Hepatocyte (in vitro differentiated cells): ENCODE measurements at regions not wholly inside any gene's neighbourhood (a gene's known extent, or its start where the extent isn't known, plus 50 kb on each side); places are given as distances from the start of the nearest gene placed in this dataset.

ENCODE experiments used
- DNase-seq: peaks from one replicate; pipeline ENCODE4 v3.0.0-alpha.2; 2016; ENCODE audit warnings: low spot score
- H2AFZ ChIP-seq: fragments of 200-600 bp; sonication (generic); 2 replicates; pipeline ENCODE4 v1.6.0; 2016; ENCODE audit warnings: antibody characterized with exemption, mild to moderate bottlenecking
- H3K27ac ChIP-seq: fragments of 200-600 bp; sonication (generic); 2 replicates; pipeline ENCODE4 v1.5.1; 2016; ENCODE audit warnings: mild to moderate bottlenecking
- H3K27me3 ChIP-seq: fragments of 200-600 bp; sonication (generic); 2 replicates; pipeline ENCODE4 v1.6.1; 2016
- H3K36me3 ChIP-seq: fragments of 200-600 bp; sonication (generic); replicated peaks from 2 replicates; pipeline ENCODE4 v1.5.1; 2016; ENCODE audit warnings: low read depth; ENCODE audit not compliant: insufficient read depth
- H3K4me1 ChIP-seq: fragments of 200-600 bp; sonication (generic); 2 replicates; pipeline ENCODE4 v1.5.1; 2016; ENCODE audit warnings: mild to moderate bottlenecking, moderate library complexity; ENCODE audit not compliant: insufficient read depth
- H3K4me2 ChIP-seq: fragments of 200-600 bp; sonication (generic); 2 replicates; pipeline ENCODE4 v1.6.0; 2016
- H3K4me3 ChIP-seq: fragments of 200-600 bp; sonication (generic); 2 replicates; pipeline ENCODE4 v1.5.1; 2016; ENCODE audit warnings: mild to moderate bottlenecking
- H3K79me2 ChIP-seq: fragments of 200-600 bp; sonication (generic); 2 replicates; pipeline ENCODE4 v1.6.0; 2017; ENCODE audit warnings: mild to moderate bottlenecking
- H3K9me2 ChIP-seq: fragments of 200-600 bp; sonication (generic); replicated peaks from 2 replicates; pipeline ENCODE4 v1.6.0; 2017; ENCODE audit warnings: mild to moderate bottlenecking; ENCODE audit not compliant: insufficient read depth
- H3K9me3 ChIP-seq: fragments of 200-600 bp; sonication (generic); 2 replicates; pipeline ENCODE4 v1.5.1; 2016; ENCODE audit warnings: low read depth, mild to moderate bottlenecking
- H4K20me1 ChIP-seq: fragments of 200-600 bp; sonication (generic); 2 replicates; pipeline ENCODE4 v1.6.0; 2016; ENCODE audit warnings: mild to moderate bottlenecking; ENCODE audit not compliant: insufficient read depth, poor library complexity, severe bottlenecking
- CTCF ChIP-seq: fragments of 200-600 bp; sonication (generic); IDR thresholded peaks from 2 replicates; pipeline ENCODE4 v1.5.1; 2016; ENCODE audit warnings: antibody characterized with exemption, mild to moderate bottlenecking; ENCODE audit not compliant: poor library complexity
- EZH2 ChIP-seq: fragments of 200-600 bp; sonication (generic); IDR thresholded peaks from 2 replicates; pipeline ENCODE4 v1.6.1; 2016; ENCODE audit warnings: antibody characterized with exemption, mild to moderate bottlenecking, borderline replicate concordance
- EZH2phosphoT487 ChIP-seq: fragments of 200-600 bp; sonication (generic); IDR thresholded peaks from one replicate; pipeline ENCODE4 v1.6.1; 2018; ENCODE audit warnings: antibody characterized with exemption, mild to moderate bottlenecking, low read depth, moderate library complexity; ENCODE audit not compliant: unreplicated experiment, severe bottlenecking
- WGBS: methylation state at CpG from one replicate; pipeline ENCODE4 v1.1.6; 2016; ENCODE audit warnings: low lambda C conversion rate; ENCODE audit errors: missing lambda C conversion rate; 5-methylcytosine and 5-hydroxymethylcytosine counted together

DNA sequence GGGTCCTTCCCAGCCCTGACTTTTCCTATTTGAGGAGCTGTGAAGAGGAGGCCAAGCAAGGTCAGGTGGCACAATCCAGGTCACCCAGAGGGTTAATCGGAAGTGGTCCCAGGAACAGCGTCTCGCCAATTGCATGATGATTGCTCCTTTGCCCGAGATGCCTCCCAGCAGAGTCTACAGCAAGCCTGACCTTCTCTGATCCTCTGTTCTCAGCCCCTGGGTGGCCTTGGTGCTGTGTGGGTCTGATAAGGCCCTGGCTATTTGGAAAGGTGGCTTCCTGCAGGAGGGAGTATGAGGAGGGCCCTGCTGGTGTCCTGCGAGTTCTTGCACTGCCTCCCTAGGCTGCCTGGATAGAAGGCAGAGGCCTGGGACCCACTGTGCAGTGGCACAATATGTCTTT is 116.2 kb downstream of the FOXD2 start:
- Histone ChIP-seq H2AFZ (no peak overlapping the region), H3K4me1 (peaks cover 32% of the 10 kb centered on the region), H3K4me2 (no peak overlapping the region), H3K36me3 (no peaks in the 10 kb centered on the region), H3K9me3 (no peaks in the 10 kb centered on the region), H3K9me2 (no peaks in the 10 kb centered on the region), H3K27me3 (no peaks in the 10 kb centered on the region), H3K27ac (peak overlapping the region; percentile 57), H4K20me1 (no peaks in the 10 kb centered on the region), H3K4me3 (no peak overlapping the region), H3K79me2 (no peaks in the 10 kb centered on the region)
- TF ChIP-seq EZH2 (no peak), EZH2phosphoT487 (no peak), CTCF (no peak)
- DNase-seq = no peak
- WGBS = 85% methylated on average over 5 of the region's 5 CpGs

DNA sequence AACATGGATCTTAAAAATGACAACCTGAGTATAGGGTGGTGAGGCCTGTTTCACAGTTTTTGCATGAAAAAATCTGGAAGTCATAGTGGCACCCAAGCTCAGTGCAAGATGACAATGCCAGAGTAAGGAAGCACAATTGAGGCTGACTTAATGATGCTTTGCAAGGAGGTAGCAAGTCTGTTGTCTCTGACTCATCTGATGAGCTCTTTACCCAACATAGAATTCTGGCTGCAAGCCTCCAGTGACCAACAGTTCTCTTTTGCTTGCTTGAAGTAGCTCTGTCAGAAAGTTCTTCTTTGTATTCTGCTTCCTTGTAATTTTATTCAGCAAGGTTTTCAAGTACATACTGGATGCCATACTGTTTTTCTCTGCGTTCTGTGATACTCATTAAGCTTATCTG is 117.1 kb downstream of the FOXD2 start:
- no peaks in the 10 kb centered on the region for H3K9me2 ChIP-seq
- H3K4me2 ChIP-seq = no peak overlapping the region
- H4K20me1 ChIP-seq = no peaks in the 10 kb centered on the region
- WGBS = 77% methylated on average over 1 of the region's 1 CpG
- H3K9me3 ChIP-seq = no peaks in the 10 kb centered on the region
- peaks cover 40% of the 10 kb centered on the region for H3K4me1 ChIP-seq
- peak overlapping the region; percentile 57 for H3K27ac ChIP-seq
- no peak overlapping the region for H3K4me3 ChIP-seq
- H2AFZ ChIP-seq = no peak overlapping the region
- no peak for DNase-seq
- no peaks in the 10 kb centered on the region for H3K79me2 ChIP-seq
- TF ChIP-seq EZH2phosphoT487 = no peak
- no peak for TF ChIP-seq EZH2
- TF ChIP-seq CTCF = no peak
- no peaks in the 10 kb centered on the region for H3K27me3 ChIP-seq
- H3K36me3 ChIP-seq = no peaks in the 10 kb centered on the region

DNA sequence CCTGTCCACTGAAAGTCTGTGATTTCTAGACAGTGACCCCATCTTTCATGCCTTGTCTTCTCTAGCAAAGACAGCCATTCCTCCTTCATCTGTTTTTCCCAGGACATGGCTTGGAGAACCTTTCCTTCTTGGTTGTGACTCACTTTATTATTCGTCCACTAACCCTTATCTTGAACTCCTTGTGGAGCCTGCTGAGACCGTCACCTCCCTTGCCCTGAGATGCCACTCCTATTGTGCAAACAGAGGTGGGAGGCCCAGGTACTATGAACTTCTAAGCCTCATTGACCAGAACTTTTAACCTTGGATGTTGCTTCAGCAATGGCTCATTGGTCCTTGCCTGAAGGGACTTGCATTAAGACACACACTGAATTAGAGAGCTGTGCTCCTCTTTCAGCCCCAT is 117.5 kb downstream of the FOXD2 start:
- WGBS = 60% methylated on average over 2 of the region's 2 CpGs
- DNase-seq = peak; percentile 67
- Histone ChIP-seq H3K4me2 (peak overlapping the region; percentile 51), H3K9me2 (no peaks in the 10 kb centered on the region), H3K27ac (peak overlapping the region; percentile 57), H3K9me3 (no peaks in the 10 kb centered on the region), H3K4me3 (no peak overlapping the region), H3K79me2 (no peaks in the 10 kb centered on the region), H3K36me3 (no peaks in the 10 kb centered on the region), H4K20me1 (no peaks in the 10 kb centered on the region), H3K27me3 (no peaks in the 10 kb centered on the region), H3K4me1 (peaks cover 44% of the 10 kb centered on the region), H2AFZ (no peak overlapping the region)
- TF ChIP-seq EZH2phosphoT487 (no peak), EZH2 (no peak), CTCF (no peak)
